GM12874 (cell line): ENCODE measurements at regions not wholly inside any gene's neighbourhood (a gene's known extent, or its start where the extent isn't known, plus 50 kb on each side); places are given as distances from the start of the nearest gene placed in this dataset.

ENCODE experiments used
- TF ChIP-seq, protein P1 (sequence below): IDR thresholded peaks from 2 replicates; pipeline ENCODE4 v1.5.1; 2011; ENCODE audit warnings: low read depth, mild to moderate bottlenecking, control low read depth, low read length, moderate library complexity; ENCODE audit not compliant: insufficient read depth

DNA sequence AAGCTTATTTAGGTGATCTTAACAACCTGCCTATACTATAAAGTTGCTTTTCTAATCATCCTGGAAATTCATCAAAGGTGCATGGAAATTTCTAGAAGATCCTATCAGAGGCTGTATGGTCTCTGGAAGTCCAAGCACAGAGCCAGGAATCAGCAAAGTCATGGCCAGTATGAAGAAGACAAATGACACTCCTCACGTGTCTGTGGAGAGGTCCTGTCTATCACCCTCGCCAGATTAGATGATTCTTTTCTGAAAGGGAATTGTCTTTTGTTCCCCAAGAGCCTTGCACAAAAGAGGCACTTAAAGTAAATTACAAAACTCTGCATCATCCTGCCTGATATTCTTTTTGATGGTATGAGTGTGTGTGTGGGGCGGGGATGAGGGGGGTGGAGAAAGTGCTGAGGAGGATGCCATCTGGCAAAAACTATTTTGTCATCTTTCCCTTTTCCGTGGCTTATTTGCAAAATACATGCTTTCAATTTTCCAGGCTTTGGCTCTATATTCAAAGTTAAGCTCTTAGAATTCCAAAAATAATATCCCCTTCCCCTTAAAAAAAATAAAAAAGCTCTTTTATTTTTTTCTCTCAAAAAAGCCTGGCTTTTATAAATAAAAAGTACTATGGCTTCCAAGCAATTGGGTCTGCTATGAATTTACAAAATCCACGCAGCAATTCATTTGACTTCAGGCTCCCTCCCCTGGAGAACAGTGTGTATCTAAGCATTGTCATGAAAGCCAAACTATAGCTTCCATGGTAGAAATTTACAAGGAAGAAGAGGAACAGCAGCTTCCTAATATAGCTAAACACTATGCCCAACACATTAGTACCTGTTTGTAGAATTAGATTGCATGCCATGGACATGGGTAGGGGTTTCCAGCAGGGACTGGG, 185.2 kb upstream of the ARG1 start:
- TF ChIP-seq, protein P1, sequence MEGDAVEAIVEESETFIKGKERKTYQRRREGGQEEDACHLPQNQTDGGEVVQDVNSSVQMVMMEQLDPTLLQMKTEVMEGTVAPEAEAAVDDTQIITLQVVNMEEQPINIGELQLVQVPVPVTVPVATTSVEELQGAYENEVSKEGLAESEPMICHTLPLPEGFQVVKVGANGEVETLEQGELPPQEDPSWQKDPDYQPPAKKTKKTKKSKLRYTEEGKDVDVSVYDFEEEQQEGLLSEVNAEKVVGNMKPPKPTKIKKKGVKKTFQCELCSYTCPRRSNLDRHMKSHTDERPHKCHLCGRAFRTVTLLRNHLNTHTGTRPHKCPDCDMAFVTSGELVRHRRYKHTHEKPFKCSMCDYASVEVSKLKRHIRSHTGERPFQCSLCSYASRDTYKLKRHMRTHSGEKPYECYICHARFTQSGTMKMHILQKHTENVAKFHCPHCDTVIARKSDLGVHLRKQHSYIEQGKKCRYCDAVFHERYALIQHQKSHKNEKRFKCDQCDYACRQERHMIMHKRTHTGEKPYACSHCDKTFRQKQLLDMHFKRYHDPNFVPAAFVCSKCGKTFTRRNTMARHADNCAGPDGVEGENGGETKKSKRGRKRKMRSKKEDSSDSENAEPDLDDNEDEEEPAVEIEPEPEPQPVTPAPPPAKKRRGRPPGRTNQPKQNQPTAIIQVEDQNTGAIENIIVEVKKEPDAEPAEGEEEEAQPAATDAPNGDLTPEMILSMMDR: no peak

DNA sequence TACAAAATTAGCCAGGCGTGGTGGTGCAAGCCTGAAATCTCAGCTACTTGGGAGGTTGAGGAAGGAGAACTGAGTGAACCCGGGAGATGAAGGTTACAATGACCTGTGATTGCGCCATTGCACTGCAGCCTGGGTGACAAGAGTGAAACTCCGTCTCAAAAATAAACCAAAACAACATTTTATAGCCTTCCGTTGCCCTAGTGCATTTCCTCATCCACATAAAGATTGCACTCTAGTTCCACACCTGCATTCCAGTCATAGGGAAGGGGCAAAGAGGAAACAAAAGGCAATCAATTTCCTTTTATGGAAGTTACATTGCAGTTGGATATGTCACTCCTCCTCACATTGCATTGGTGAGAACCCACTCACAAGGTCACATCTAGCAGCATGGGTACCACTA, 182.7 kb upstream of the ARG1 start:
- TF ChIP-seq, protein P1: no peak

DNA sequence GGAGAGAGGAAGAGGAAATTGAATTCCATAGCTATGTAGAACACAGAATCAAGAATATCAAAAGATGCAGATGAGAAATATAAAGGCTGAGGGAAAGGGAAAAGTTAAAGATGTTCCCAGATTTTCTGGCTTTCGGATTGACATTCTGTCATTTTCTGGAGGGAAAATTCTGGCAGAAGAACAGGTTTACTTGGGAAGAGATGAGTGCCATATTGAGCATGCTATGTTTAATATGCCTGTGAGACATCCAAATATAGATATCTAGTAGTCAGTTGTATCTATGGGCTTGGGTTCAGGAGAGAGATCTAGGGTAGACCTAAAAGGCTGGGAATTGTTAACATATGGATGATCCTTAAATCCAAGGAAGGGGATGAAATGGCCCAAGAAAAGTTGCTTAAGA, 181.9 kb upstream of the ARG1 start:
- TF ChIP-seq, protein P1: no peak

DNA sequence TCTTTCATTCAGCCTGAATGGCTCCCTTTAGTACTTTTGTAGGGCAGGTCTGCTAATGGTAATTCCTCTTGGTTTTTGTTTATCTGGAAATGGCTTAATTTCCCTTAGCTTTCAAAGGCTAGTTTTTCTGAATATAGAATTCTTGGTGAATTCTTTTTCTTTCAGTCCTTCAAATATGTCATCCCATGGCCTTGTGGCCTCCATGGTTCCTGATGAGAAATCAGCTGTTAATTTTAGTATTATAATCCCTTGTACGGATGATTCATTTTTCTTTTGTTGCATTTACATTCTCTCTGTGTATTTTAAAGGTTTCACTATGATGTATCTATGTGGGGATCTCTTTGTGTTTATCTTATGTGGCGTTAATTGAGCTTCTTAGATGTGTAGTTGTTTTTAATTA, 179.6 kb upstream of the ARG1 start:
- TF ChIP-seq, protein P1: no peak

DNA sequence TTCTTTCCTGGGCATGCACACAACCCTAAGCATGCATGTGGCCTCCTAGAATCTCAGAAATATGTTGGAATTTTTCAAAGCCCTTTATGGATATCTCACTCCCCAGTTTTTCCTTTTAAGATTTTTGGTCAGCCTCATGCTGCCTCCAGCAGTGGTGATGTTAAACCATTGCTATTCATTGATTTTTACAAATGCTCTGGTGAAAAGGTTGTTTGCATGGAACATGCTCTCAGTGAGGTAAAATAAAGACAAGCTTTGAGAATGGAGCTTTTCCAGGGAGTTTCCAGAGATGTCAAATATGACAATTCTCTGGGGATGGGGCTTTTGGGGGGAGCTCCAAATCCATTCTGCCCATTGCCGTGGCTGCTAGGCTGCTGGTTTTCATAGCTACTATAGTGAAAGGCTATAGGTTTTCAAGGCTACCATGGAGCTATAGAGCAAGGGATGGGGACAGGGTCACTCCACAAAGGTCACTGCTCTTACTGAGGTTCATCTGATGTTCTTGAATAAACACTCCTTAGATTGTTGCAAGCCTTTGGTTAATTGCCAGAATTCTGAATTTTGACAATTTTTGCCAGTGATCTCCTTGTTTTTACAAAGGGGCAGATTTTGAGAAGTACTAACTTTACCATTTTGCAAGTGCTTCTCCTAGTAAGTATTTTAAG, 178.1 kb upstream of the ARG1 start:
- TF ChIP-seq, protein P1: no peak

DNA sequence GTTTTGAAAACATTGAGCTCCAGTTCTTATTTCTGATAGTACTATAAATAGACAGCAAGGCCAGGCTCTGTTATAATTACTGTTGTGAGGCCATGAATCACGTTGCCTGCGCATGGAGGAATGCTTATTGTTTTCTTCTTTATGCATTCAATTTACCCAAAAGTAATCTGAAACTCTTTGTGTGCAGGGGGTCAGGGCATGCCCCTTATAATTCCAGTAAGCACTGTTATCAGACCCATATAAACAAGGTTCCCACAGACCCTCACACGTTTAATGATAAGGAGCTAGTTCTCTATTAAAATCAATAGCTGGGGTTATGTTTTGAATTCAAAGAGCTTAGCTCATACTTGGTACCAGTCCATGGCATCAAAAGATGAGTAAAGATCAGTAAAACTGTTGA, 174.8 kb upstream of the ARG1 start:
- TF ChIP-seq, protein P1: no peak

DNA sequence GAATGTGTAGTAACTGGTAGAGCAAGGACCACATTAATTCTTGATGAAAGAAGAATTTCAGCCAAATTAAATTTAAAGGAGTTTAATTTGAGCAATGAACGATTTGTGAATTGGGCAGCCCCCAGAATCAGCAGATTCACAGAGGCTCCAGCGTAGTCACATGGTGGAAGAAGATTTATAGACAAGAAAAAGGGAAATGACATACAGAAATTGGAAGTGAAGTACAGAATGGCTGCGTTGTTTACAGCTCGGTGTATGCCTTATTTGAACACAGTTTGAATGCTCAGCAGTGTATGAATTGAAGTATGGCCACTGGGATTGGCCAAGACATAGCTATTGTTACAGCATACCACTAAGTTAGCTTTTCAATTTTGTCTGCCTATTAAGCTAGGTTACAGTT, 173.6 kb upstream of the ARG1 start:
- TF ChIP-seq, protein P1: no peak
